Heart right ventricle (tissue), 16 donors: ENCODE measurements at regions not wholly inside any gene's neighbourhood (a gene's known extent, or its start where the extent isn't known, plus 50 kb on each side); places are given as distances from the start of the nearest gene placed in this dataset.

ENCODE experiments used
- ATAC-seq, 8 donors: fragments of 200-7000 bp; cut with Tn5 transposase; one replicate each; pipeline ENCODE4 v1.9.1; 2020; ENCODE audit warnings: mild to moderate bottlenecking in 8 of 8, moderate library complexity in 8 of 8, moderate number of reproducible peaks in 1 of 8
- DNase-seq, 2 donors: peaks; one replicate each; pipeline ENCODE4 v3.0.0-alpha.2; 2020
- H3K27ac ChIP-seq, 10 donors: fragments of 200-600 bp; sonication (generic) in 2 of 10; one replicate each; pipeline versions ENCODE4 v1.5.0 to v1.8.0; 2020 to 2022; ENCODE audit warnings: mild to moderate bottlenecking in 3 of 10
- H3K27me3 ChIP-seq, 7 donors: fragments of 200-600 bp; one replicate each; pipeline ENCODE4 v1.8.0; 2021 to 2022; ENCODE audit warnings: mild to moderate bottlenecking in 2 of 7
- H3K36me3 ChIP-seq, 9 donors: fragments of 200-600 bp; sonication (generic) in 1 of 9; one replicate each; pipeline versions ENCODE4 v1.5.0 to v1.8.0; 2020 to 2022; ENCODE audit warnings: mild to moderate bottlenecking in 2 of 9
- H3K4me1 ChIP-seq, 9 donors: fragments of 200-600 bp; sonication (generic) in 1 of 9; one replicate each; pipeline versions ENCODE4 v1.5.0 to v1.8.0; 2020 to 2022; ENCODE audit warnings: mild to moderate bottlenecking in 4 of 9
- H3K4me3 ChIP-seq, 10 donors: fragments of 200-600 bp; sonication (generic) in 2 of 10; one replicate each; pipeline versions ENCODE4 v1.5.0 to v1.8.0; 2020 to 2022; ENCODE audit warnings: mild to moderate bottlenecking in 7 of 10, moderate library complexity in 2 of 10
- H3K9me3 ChIP-seq, 11 donors: fragments of 200-600 bp in 10 of 11; sonication (generic) in 2 of 11; one replicate each; pipeline versions ENCODE4 v1.5.0 to v1.8.0; 2013 to 2022; ENCODE audit warnings: mild to moderate bottlenecking in 2 of 11, control low read depth in 1 of 11, moderate library complexity in 1 of 11
- CTCF ChIP-seq, 9 donors: fragments of 200-600 bp; sonication (generic) in 2 of 9; IDR thresholded peaks; one replicate each; pipeline versions ENCODE4 v1.5.0 to v1.8.0; 2021 to 2022; ENCODE audit warnings: antibody characterized with exemption in 9 of 9, mild to moderate bottlenecking in 5 of 9, moderate library complexity in 1 of 9
- WGBS, 2 donors: extraction: QIAGEN DNeasy Blood & Tissue Kit; methylation state at CpG; one replicate each; pipeline ENCODE4 v1.1.7; 2013; ENCODE audit warnings: inconsistent platforms in 1 of 2; 5-methylcytosine and 5-hydroxymethylcytosine counted together
- intact Hi-C, 10 donors: fragments of 100-400 bp; cut with DNase I; formaldehyde crosslinking; loops; one replicate each; pipeline versions ENCODE4 v1.11.1 to v1.14.2; 2022
- donor health status: Arrhythmogenic right ventricular cardiomyopathy.
- donor health status: ischemic (EF 13 %, LVEDD 7.1; RV severe dilation, severe dysfunction).
- donor health status: healthy with polysubstance abuse.
- donor health status: DM: no; HTN: yes; CAD: no.
- donor health status: DM: no; HTN: no; CAD: no.
- donor health status: ischemic (EF 25% LVEDD 6.9; RV normal size, moderate dysfunction).
- donor health status: ischemic (EF 25% LVEDD 5.7; RV mildly dilated, moderate dysfunction).
- donor health status: healthy.
- donor health status: DM: yes; HTN: yes; CAD: no.
- donor health status: Ischemic cardiomyopathy.
- donor health status: ischemic (EF 35%, LVEDD 5.7; RV mildly dilated, moderate dysfunction).
- donor health status: nonischemic (EF 11% LVEDD 7.7; RV severe dilation, severe dysfunction).
- donor health status: DM: yes; HTN: yes; CAD: no.
- donor health status: PGD.
- donor health status: ischemic (EF 29% LVEDD 5.4; RV normal size, mild dysfunction).
- donor health status: nonischemic (EF 23%, LVEDD 6.1; RV moderate dilation, normal function).

- TF ChIP-seq CTCF (IDR thresholded peaks at IDR 0.05) = no peak
- DNase-seq (no peak), ATAC-seq (no peak)
- Histone ChIP-seq H3K4me3 (no peak overlapping the region), H3K9me3 (no peaks in the 10 kb centered on the region), H3K27ac (no peak overlapping the region), H3K36me3 (no peaks in the 10 kb centered on the region), H3K4me1 (no peaks in the 10 kb centered on the region), H3K27me3 (no peaks in the 10 kb centered on the region)
- intact Hi-C loops = no loop called here
These were observed 173.0 kb upstream of the UFM1 start for GRCh38 chr13:38176664-38177063.

- ATAC-seq (no peak), DNase-seq (no peak)
- intact Hi-C loops = no loop called here
- no peak overlapping the region for H3K4me3 ChIP-seq
- no peaks in the 10 kb centered on the region for H3K9me3 ChIP-seq
- no peaks in the 10 kb centered on the region for H3K36me3 ChIP-seq
- H3K27me3 ChIP-seq = no peaks in the 10 kb centered on the region
- no peak overlapping the region for H3K27ac ChIP-seq
- no peaks in the 10 kb centered on the region for H3K4me1 ChIP-seq
- 80 to 93% methylated on average over 1 of the region's 1 CpG for WGBS, 2 donors
- no peak for TF ChIP-seq CTCF (IDR thresholded peaks at IDR 0.05)
These were observed 176.2 kb upstream of the UFM1 start for GRCh38 chr13:38173403-38173802.

- Histone ChIP-seq H3K27ac (no peak overlapping the region), H3K4me3 (no peak overlapping the region), H3K27me3 (no peaks in the 10 kb centered on the region), H3K36me3 (no peaks in the 10 kb centered on the region), H3K4me1 (no peaks in the 10 kb centered on the region), H3K9me3 (no peaks in the 10 kb centered on the region)
- 67 to 80% methylated on average over 1 of the region's 1 CpG for WGBS, 2 donors
- ATAC-seq (no peak), DNase-seq (no peak)
- intact Hi-C loops = no loop called here
- no peak for TF ChIP-seq CTCF (IDR thresholded peaks at IDR 0.05)
These were observed 182.4 kb upstream of the UFM1 start for GRCh38 chr13:38167164-38167822.

GRCh38 chr13:38166116-38166515 is 183.5 kb upstream of the UFM1 start:
- H3K27me3 ChIP-seq = no peaks in the 10 kb centered on the region
- no peak for DNase-seq
- no peak overlapping the region for H3K27ac ChIP-seq
- no peaks in the 10 kb centered on the region for H3K4me1 ChIP-seq
- intact Hi-C loops = no loop called here
- no peaks in the 10 kb centered on the region for H3K36me3 ChIP-seq
- 75 to 76% methylated on average over 2 of the region's 2 CpGs for WGBS, 2 donors
- H3K4me3 ChIP-seq = no peak overlapping the region
- no peak for TF ChIP-seq CTCF (IDR thresholded peaks at IDR 0.05)
- no peaks in the 10 kb centered on the region for H3K9me3 ChIP-seq
- no peak for ATAC-seq
